ENCODE measurements at regions not wholly inside any gene's neighbourhood (a gene's known extent, or its start where the extent isn't known, plus 50 kb on each side); places are given as distances from the start of the nearest gene placed in this dataset.

GRCh38 chrX:14448406-14448805 is 80.9 kb upstream of the GLRA2 start:
- TF ChIP-seq, protein P1, sequence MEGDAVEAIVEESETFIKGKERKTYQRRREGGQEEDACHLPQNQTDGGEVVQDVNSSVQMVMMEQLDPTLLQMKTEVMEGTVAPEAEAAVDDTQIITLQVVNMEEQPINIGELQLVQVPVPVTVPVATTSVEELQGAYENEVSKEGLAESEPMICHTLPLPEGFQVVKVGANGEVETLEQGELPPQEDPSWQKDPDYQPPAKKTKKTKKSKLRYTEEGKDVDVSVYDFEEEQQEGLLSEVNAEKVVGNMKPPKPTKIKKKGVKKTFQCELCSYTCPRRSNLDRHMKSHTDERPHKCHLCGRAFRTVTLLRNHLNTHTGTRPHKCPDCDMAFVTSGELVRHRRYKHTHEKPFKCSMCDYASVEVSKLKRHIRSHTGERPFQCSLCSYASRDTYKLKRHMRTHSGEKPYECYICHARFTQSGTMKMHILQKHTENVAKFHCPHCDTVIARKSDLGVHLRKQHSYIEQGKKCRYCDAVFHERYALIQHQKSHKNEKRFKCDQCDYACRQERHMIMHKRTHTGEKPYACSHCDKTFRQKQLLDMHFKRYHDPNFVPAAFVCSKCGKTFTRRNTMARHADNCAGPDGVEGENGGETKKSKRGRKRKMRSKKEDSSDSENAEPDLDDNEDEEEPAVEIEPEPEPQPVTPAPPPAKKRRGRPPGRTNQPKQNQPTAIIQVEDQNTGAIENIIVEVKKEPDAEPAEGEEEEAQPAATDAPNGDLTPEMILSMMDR (IDR thresholded peaks at IDR 0.05): no peak
- no peak for TF ChIP-seq EZH2 (IDR thresholded peaks at IDR 0.05; ENCODE audit: borderline replicate concordance, insufficient read depth, low read depth, low read length, poor library complexity, severe bottlenecking)

Measured in B cell (primary cell).